H9 (cell line): ENCODE measurements at regions not wholly inside any gene's neighbourhood (a gene's known extent, or its start where the extent isn't known, plus 50 kb on each side); places are given as distances from the start of the nearest gene placed in this dataset.

Experiments
- DNase-seq: peaks from one replicate; pipeline ENCODE4 v3.0.0-alpha.2; 2017
- H2AFZ ChIP-seq: one replicate; pipeline ENCODE4 v1.6.1; 2013; ENCODE audit warnings: mild to moderate bottlenecking, low read length, control low read depth, moderate library complexity
- H2AK5ac ChIP-seq: 2 replicates; pipeline ENCODE4 v1.6.1; 2013; ENCODE audit warnings: low read length, control low read depth, mixed read lengths; ENCODE audit not compliant: insufficient read length
- H2BK120ac ChIP-seq: one replicate; pipeline ENCODE4 v1.6.1; 2013; ENCODE audit warnings: low read depth, mild to moderate bottlenecking, low read length, control low read depth, inconsistent platforms; ENCODE audit not compliant: poor library complexity, severe bottlenecking
- H2BK12ac ChIP-seq: 2 replicates; pipeline ENCODE4 v1.6.1; 2013; ENCODE audit warnings: low read length, control low read depth, mixed read lengths, low read depth; ENCODE audit not compliant: insufficient read length
- H2BK15ac ChIP-seq: 2 replicates; pipeline ENCODE4 v1.6.1; 2013; ENCODE audit warnings: low read depth, low read length, control low read depth
- H2BK20ac ChIP-seq: one replicate; pipeline ENCODE4 v1.6.1; 2013; ENCODE audit warnings: low read depth, mild to moderate bottlenecking, low read length, control low read depth, inconsistent platforms; ENCODE audit not compliant: poor library complexity, severe bottlenecking
- H2BK5ac ChIP-seq: 2 replicates; pipeline ENCODE4 v1.6.1; 2013; ENCODE audit warnings: low read length, control low read depth, mixed read lengths; ENCODE audit not compliant: insufficient read length
- H3K14ac ChIP-seq: 2 replicates; pipeline ENCODE4 v1.6.1; 2013; ENCODE audit warnings: low read length, control low read depth; ENCODE audit not compliant: insufficient read depth
- H3K18ac ChIP-seq: 2 replicates; pipeline ENCODE4 v1.6.1; 2013; ENCODE audit warnings: low read depth, mild to moderate bottlenecking, mixed read lengths, low read length, control low read depth; ENCODE audit not compliant: insufficient read length
- H3K23ac ChIP-seq: 2 replicates; pipeline ENCODE4 v1.6.1; 2013; ENCODE audit warnings: low read length, control low read depth, mixed read lengths, low read depth; ENCODE audit not compliant: insufficient read length
- H3K23me2 ChIP-seq: 2 replicates; pipeline ENCODE4 v1.6.1; 2013; ENCODE audit warnings: low read depth, mild to moderate bottlenecking, mixed read lengths, low read length, control low read depth; ENCODE audit not compliant: insufficient read length, poor library complexity, severe bottlenecking
- H3K27ac ChIP-seq: 2 replicates; pipeline ENCODE4 v1.5.1; 2013; ENCODE audit warnings: low read length, control low read depth, mixed read lengths, low read depth; ENCODE audit not compliant: insufficient read length
- H3K27me3 ChIP-seq: 2 replicates; pipeline ENCODE4 v1.6.1; 2013; ENCODE audit warnings: low read length, control low read depth, inconsistent platforms; ENCODE audit not compliant: insufficient read depth
- H3K4ac ChIP-seq: 2 replicates; pipeline ENCODE4 v1.6.1; 2013; ENCODE audit warnings: low read depth, mild to moderate bottlenecking, control low read depth, inconsistent platforms, low read length, moderate library complexity
- H3K4me1 ChIP-seq: 2 replicates; pipeline ENCODE4 v1.6.1; 2013; ENCODE audit warnings: low read length, control low read depth, inconsistent platforms; ENCODE audit not compliant: insufficient read depth
- H3K4me2 ChIP-seq: 2 replicates; pipeline ENCODE4 v1.6.1; 2013; ENCODE audit warnings: low read length, control low read depth, mixed read lengths; ENCODE audit not compliant: insufficient read length, insufficient read depth
- H3K56ac ChIP-seq: 2 replicates; pipeline ENCODE4 v1.6.1; 2013; ENCODE audit warnings: low read depth, mild to moderate bottlenecking, mixed read lengths, low read length, control low read depth; ENCODE audit not compliant: insufficient read length
- H3K79me1 ChIP-seq: 2 replicates; pipeline ENCODE4 v1.6.1; 2013; ENCODE audit warnings: low read depth, mild to moderate bottlenecking, moderate library complexity, low read length, control low read depth, inconsistent platforms; ENCODE audit not compliant: insufficient read depth, poor library complexity, severe bottlenecking
- H3K79me2 ChIP-seq: 2 replicates; pipeline ENCODE4 v1.6.1; 2013; ENCODE audit warnings: low read length, control low read depth, inconsistent platforms; ENCODE audit not compliant: insufficient read depth
- H3K9ac ChIP-seq: 2 replicates; pipeline ENCODE4 v1.6.1; 2013; ENCODE audit warnings: low read length, control low read depth, mixed read lengths; ENCODE audit not compliant: insufficient read length; ENCODE audit errors: extremely low read depth
- H3K9me3 ChIP-seq: one replicate; pipeline ENCODE4 v1.6.1; 2013; ENCODE audit warnings: low read depth, low read length, inconsistent platforms; ENCODE audit not compliant: control insufficient read depth
- H3T11ph ChIP-seq: one replicate; pipeline ENCODE4 v1.6.1; 2013; ENCODE audit warnings: mild to moderate bottlenecking, low read length, control low read depth, inconsistent platforms
- H4K20me1 ChIP-seq: one replicate; pipeline ENCODE4 v1.6.1; 2013; ENCODE audit not compliant: control insufficient read depth, insufficient read length, insufficient read depth
- H4K5ac ChIP-seq: 2 replicates; pipeline ENCODE4 v1.6.1; 2013; ENCODE audit warnings: low read depth, mild to moderate bottlenecking, mixed read lengths, low read length, control low read depth; ENCODE audit not compliant: insufficient read length
- H4K8ac ChIP-seq: replicated peaks from 2 replicates; pipeline ENCODE4 v1.6.1; 2013; ENCODE audit warnings: low read length, control low read depth, mixed read lengths, low read depth; ENCODE audit not compliant: insufficient read length
- H4K91ac ChIP-seq: 2 replicates; pipeline ENCODE4 v1.6.1; 2013; ENCODE audit warnings: low read depth, mild to moderate bottlenecking, moderate library complexity, mixed read lengths, low read length, control low read depth; ENCODE audit not compliant: insufficient read length
- H3K27ac Mint-ChIP-seq, 3 experiments: 2 replicates in 2 of 3; 3 replicates in 1 of 3; pipeline ENCODE4 v1.8.0; 2020 to 2021; ENCODE audit warnings: mixed read lengths in 3 of 3, mild to moderate bottlenecking in 1 of 3, moderate library complexity in 1 of 3
- H3K27me3 Mint-ChIP-seq: 2 replicates; pipeline ENCODE4 v1.8.0; 2021; ENCODE audit warnings: low read depth, mild to moderate bottlenecking, moderate library complexity, mixed read lengths
- H3K36me3 Mint-ChIP-seq, 3 experiments: 2 replicates in 2 of 3; 3 replicates in 1 of 3; pipeline ENCODE4 v1.8.0; 2020 to 2021; ENCODE audit warnings: low read depth in 3 of 3, mixed read lengths in 3 of 3; ENCODE audit not compliant: insufficient read depth in 1 of 3
- H3K4me1 Mint-ChIP-seq, 2 experiments: 2 replicates each; pipeline ENCODE4 v1.8.0; 2020; ENCODE audit warnings: mixed read lengths in 2 of 2
- H3K4me3 Mint-ChIP-seq, 2 experiments: 2 replicates in 1 of 2; 3 replicates in 1 of 2; pipeline ENCODE4 v1.8.0; 2020 to 2021; ENCODE audit warnings: mild to moderate bottlenecking in 2 of 2, mixed read lengths in 2 of 2, moderate library complexity in 1 of 2
- H3K9me3 Mint-ChIP-seq, 2 experiments: 2 replicates in 1 of 2; 3 replicates in 1 of 2; pipeline ENCODE4 v1.8.0; 2020; ENCODE audit warnings: mild to moderate bottlenecking in 2 of 2, mixed read lengths in 2 of 2, moderate library complexity in 1 of 2
- CTCF ChIP-seq: fragments of 200-600 bp; sonication (generic); conservative IDR thresholded peaks from 3 replicates; pipeline ENCODE4 v1.8.0; 2021; ENCODE audit warnings: antibody characterized with exemption, mild to moderate bottlenecking
- WGBS: extraction: QIAGEN DNeasy Blood & Tissue Kit; methylation state at CpG from one replicate; pipeline ENCODE4 v1.1.7; 2013; ENCODE audit warnings: missing lambda C conversion rate, low lambda C conversion rate, mixed read lengths; ENCODE audit not compliant: insufficient read length; ENCODE audit errors: extremely low coverage; 5-methylcytosine and 5-hydroxymethylcytosine counted together

- Histone ChIP-seq H2AK5ac (no peak overlapping the region), H2BK5ac (no peak overlapping the region), H3K23ac (no peak overlapping the region), H3T11ph (no peak overlapping the region), H3K56ac (no peak overlapping the region), H3K9me3 (no peaks in the 10 kb centered on the region), H4K8ac (no peak overlapping the region), H3K14ac (no peak overlapping the region), H3K4me2 (no peak overlapping the region), H2BK15ac (no peak overlapping the region), H3K4ac (no peak overlapping the region), H3K9ac (no peak overlapping the region), H3K27ac (no peak overlapping the region), H2BK20ac (no peak overlapping the region), H2BK120ac (no peak overlapping the region), H3K4me1 (no peaks in the 10 kb centered on the region), H4K91ac (no peak overlapping the region), H2AFZ (no peak overlapping the region), H4K5ac (no peak overlapping the region), H3K79me2 (no peaks in the 10 kb centered on the region), H2BK12ac (no peak overlapping the region), H3K18ac (no peak overlapping the region), H4K20me1 (no peaks in the 10 kb centered on the region), H3K27me3 (no peaks in the 10 kb centered on the region), H3K79me1 (no peaks in the 10 kb centered on the region), H3K23me2 (no peaks in the 10 kb centered on the region)
- no peak overlapping the region for H3K27ac Mint-ChIP-seq
- DNase-seq: no peak
- no peaks in the 10 kb centered on the region; a peak in 1 of 7 replicates for H3K36me3 Mint-ChIP-seq
- WGBS: no CpG with 5 or more reads among the region's 1 CpG
- H3K4me1 Mint-ChIP-seq: peaks cover 4 to 8% of the 10 kb centered on the region in 2 experiments
- no peaks in the 10 kb centered on the region for H3K27me3 Mint-ChIP-seq
- H3K9me3 Mint-ChIP-seq: no peaks in the 10 kb centered on the region
- TF ChIP-seq CTCF: no peak
- no peak overlapping the region for H3K4me3 Mint-ChIP-seq
Observed at GRCh38 chr10:56606202-56606601, 245.1 kb upstream of the ZWINT start.
